GM21515 (cell line): ENCODE measurements at regions not wholly inside any gene's neighbourhood (a gene's known extent, or its start where the extent isn't known, plus 50 kb on each side); places are given as distances from the start of the nearest gene placed in this dataset.
"Not testable (repeated sequence)": the region's sequence is repeated elsewhere in the genome, so short reads cannot be mapped to it uniquely, and the experiment has no call there.

Experiments used
- ATAC-seq: cut with Tn5 transposase; IDR thresholded peaks from one replicate; pipeline ENCODE4 v1.9.1; 2021; ENCODE audit not compliant: unreplicated experiment

DNA sequence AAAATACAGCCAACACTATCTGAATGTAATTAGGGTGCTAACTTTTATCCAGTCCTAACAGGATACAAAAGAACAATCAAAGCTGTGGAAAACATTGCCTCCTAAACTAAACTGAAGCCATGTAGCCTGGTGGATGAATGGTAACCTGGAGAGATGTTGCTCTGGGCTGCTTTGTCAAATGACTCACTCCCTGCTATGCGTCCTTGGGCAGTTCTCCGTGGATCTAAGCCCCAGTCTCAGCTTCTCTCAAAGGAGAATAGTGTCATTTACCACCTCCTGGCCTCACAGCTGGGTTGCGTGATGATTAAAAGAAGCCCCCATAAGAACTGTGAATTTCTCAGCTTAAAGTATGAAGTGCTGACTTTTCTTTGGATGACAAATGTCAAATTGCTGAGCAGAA, 203.7 kb downstream of the ICOS start:
- ATAC-seq = no peak

DNA sequence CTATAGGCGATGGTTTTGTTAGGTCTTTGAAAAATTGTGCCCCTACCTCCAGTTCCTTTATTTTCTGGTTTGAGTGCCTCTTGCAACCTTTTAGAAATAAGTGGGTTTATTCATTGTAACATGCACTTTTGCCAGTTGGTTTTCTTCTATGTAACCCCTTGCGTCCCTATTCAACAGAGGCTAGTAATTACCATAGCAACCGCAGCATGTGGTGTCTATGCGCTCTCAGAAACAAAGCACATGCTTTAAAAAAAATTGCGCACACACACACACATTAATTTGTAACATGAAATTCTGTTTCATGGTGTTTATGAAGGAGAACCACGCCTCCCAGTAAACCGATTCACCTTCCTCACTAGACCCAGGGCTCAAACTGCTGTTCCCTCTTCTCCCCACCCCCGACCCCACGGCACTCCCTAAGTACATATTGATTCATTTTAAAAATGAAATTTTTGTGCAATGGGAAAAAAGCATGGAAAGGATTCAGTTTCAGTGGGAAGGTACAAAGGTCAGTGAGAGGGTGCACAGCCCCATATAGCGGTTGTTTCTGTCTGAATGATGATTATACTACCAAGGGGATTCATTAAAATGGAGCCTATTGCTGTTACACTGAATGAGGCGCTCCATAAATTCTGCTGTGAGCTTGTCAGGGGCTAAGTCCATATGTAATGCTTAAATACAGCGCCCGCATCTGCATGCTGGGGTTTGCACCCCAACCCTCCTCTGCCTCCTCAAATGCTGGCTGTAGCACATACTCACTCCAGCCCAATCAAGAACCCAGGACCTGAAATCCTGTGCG, 206.9 kb downstream of the ICOS start:
- no peak for ATAC-seq

DNA sequence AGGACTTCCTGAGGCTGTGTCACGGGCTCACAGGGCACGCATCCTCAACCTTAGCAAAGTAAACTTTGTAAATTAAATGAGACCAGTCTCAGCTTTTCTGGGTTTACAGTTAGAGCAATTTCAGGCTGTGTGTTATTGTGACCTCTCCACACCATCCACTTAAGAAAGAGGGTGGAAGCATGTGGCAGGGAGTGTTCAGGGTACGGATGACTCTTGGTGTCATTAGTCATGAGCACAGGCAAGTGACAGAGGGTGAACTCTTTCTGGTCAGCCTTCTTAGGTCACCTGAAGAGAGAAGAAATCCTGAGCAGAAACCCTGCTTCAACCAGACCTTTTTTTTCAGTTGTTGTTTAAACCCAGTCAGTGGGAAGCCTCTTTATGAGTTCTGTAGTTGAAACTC, 207.9 kb downstream of the ICOS start:
- no peak for ATAC-seq

DNA sequence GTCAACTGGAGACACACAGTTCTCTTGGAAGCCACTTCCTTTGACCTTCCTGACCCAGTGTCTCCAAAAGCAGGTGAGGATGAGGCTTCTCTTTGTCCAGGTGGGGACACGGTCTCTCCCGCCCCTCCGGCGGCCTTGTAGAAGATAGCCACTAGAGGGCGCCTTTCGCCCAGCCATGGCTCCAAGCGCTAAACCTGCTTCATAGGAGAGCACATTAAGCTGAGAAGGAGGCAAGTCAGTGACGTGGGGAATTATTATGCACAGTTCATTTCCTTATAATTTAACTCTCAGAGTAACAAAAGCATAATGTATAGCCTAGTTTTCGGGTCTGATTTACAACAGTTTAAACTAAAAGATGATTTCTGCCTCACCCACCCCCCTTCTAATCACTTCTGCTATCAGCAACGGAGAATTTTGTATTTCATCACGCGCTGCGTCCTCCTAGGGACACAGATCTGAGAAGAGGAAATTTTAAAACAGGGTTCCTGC, 208.7 kb downstream of the ICOS start:
- peak; percentile 99 for ATAC-seq

DNA sequence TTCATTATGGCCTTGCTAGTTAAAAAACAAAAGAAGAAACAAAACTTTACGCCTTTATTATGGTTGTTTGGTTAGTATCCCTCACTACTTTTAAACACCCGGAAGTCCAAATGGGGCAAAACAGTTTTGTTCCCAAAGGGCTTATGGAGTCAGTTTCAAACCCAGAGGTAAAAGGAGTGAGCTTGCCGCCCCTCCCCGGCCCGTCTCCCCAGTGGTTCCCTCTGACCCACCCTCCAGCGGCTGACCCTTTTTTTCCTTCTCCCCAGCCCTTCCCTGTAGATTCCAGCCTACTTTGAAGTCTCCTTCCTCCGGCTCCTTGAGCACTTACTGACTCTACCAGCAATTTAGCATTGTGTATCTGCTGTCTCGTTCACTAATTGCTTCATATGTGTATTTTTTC, 209.2 kb downstream of the ICOS start:
- no peak for ATAC-seq

DNA sequence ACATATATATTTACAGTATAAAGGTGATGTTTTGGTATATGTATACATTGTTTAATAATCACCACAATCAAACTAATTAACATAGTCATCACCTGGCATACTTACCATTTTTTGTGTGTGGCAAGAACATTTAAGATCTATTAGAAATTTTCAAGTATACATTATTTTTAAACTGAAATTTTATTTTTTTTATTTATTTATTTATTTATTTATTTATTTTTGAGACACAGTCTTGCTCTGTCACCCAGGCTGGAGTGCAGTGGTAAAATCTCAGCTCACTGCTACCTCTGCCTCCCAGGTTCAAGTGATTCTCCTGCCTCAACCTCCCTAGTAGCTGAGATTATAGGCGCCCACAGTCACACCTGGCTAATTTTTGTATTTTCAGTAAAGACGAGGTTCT, 210.5 kb downstream of the ICOS start:
- ATAC-seq = not testable (repeated sequence)

DNA sequence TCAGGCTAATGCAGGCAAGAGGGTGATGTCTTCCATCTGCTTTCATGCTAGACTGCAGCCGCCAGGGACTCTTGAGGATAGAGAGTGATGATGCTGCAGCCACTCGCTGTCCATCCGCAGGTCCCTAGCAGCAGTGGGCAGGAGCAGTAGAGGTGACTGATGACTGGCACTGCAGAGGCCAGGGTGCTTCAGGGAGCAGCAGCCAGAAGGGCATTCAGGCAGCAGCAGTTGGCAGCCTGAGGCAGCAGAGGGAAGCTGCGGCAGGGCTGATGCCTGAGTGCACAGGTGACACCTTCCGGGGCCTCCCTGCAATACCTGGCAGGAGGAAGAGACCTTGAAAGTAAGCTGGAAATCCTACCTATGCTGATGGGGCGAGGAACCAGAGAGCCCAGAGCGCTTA, 214.2 kb downstream of the ICOS start:
- no peak for ATAC-seq

DNA sequence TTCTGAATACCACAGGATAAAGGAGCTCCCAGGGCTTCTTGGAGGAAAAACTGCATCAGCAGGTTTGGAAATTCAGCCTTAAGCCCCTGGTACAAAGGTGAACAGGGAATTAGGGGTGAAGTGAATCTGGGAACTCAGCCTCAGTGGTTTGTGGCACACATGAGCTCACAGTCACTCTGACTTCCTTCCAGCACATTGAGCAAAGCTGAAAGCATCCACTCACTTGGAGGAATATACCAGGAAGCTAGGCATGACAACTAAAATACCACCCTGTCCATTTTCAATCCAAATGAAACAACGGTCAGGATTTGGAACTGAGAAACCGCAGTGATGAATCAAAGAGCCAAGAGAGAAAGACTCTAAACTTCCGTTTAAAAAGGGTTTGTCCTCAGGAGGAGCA, 216.1 kb downstream of the ICOS start:
- no peak for ATAC-seq

DNA sequence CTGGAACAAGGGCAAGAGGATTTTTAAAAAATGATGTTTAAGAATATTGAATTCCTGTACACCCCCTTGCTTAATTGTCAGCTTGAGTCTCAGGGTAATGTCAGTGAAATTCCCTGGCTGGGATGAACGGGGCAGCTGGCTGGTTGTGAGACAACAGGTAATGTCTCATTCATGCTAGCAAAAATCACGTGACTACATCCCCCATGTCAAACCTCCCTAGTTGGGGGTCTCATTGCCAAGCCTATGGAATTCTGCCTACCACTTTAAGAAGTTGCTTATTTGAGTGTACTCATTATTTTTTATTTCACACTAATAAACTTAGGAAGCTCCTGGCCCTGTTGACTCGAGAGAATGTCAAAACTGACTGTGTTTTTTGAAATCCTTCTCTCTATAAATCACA, 218.3 kb downstream of the ICOS start:
- no peak for ATAC-seq

DNA sequence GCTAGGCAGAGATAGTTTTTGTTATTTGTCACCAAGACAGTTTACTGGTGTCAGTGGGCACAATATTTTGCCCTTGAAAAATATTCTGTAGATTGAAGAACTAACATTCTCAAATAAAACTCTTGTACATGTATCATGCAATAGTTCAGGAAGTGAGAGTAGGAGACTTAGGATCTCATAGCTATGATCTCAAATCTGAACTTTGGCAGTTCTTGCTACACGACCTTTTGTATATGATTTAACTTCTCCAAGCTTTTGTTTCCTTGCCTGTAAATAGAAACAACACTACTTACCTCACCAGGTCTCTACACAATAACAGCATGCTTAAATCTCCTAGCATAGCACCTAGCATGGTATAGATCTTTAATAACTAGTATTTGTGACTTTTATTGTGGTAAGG, 219.9 kb downstream of the ICOS start:
- no peak for ATAC-seq

DNA sequence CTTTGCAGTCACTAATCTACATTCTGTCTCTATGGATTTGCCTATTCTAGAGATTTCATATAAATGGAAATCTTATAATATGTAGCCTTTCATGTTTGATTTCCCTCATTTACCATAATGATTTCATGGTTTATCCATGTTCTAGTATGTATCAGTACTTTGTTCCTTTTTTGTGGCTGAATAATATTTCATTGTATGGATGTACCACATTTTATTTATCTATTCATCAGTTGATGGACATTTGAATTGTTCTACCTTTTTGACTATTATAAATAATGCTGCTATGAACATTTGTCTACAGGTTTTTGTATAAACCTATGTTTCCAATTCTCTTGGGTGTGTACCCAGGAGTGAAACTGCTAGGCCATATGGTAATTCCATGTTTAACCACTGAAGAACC, 221.1 kb downstream of the ICOS start:
- ATAC-seq = no peak

DNA sequence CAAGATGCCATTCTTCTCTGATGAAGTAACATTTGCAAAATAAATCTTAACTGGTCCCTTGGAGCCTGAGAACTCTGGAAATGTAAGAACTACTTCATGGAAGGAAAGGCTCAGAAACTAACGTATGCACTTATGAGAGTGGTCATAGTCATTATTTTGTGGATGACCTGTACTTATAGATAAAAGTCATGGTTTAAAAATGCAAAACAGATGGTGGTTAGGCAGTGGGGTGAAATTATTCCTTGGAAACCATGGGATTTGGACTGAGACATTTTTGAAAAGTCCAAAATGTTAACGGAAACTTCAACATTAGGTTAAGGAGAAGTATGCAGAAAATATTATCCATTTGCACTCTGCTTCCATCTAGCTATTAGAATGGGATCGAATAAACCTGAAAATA, 223.0 kb downstream of the ICOS start:
- no peak for ATAC-seq

DNA sequence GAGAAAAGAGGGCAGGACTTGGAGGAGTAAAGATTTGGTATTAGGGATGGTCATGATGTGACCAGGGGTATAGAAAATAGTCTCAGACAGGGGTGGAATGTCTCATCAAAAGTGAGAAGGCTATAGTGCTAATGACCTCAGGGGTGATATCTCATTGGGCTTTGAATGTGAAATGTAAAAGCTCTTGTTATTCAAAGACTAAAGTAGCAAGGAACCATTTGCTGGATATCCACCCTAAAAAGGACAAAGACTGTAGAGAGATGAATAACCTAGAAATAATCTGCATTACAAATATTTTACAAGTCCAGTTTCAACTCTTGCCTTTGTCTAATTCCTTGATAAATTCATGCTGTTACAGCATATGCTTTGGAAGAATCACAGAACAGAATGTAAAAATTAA, 224.4 kb downstream of the ICOS start:
- no peak for ATAC-seq

DNA sequence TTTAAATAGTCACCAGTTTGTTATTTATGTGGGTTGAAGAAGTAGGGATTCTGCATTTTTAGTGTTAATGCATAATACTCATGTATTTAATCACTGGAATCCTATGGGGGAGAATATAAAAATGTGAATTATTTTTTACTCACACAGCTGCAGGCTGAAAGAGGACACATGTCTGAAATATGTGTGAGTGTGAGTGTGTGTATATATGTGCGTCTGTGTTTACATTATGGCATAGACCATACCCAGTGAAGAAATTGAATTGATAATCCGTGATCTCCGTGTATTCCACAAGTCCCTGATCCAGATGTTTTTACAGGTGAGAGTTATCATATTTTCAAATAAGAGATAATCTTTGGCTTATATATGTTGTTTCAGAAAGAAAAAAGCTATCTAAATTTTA, 225.3 kb downstream of the ICOS start:
- ATAC-seq = no peak

DNA sequence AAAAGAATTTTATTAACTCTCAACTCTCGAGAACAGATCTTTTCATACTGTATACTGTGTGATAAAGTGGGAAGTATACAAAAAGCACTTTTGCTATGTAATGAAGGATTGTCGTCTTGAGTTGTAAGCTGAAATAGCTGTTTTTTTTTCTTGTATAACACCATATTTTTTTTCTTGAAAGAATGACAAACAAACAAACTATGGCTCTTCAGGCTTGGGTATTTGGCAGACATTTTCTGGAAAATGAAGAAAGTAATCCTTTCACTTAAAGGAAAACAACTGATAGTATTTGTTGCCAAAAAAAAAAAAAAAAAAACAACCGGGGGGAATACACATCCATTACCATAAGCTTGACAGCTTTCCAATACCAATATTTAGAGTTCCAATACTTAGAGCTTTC, 230.4 kb downstream of the ICOS start:
- no peak for ATAC-seq

DNA sequence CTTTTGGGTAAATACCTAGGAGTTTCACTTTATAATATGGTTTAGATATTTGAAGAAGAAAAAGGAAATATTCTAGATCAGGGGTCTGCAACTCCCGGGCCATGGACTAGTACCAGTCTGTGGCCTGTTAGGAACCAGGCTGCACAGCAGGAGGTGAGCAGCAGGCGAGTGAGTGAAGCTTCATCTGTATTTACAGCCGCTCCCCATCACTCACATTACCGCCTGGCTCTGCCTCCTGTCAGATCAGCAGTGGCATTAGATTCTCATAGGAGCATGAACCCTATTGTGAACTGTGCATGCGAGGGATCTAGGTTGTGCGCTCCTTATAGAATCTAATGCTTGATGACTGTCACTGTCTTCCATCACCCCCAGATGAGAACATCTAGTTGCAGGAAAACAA, 231.1 kb downstream of the ICOS start:
- ATAC-seq = not testable (repeated sequence)

DNA sequence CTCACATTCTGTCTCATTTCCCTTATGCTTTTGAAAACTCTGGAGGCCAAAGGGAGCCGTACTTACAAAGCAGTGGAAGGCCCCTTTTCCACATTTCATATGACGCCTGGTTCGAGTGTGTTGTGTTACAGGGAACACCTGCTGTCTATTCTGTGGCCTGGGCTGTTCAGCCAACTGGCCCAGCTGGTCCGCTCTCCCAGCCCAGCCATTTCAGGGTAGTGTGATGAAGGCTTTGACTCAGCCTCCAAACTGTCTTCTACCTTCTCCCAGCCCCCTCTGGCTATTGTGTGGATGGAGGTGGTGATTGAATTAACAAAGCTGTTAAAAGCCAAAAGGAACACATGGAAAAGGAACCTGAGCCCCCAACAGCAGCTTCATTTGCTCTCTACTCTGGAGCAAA, 233.8 kb downstream of the ICOS start:
- no peak for ATAC-seq

DNA sequence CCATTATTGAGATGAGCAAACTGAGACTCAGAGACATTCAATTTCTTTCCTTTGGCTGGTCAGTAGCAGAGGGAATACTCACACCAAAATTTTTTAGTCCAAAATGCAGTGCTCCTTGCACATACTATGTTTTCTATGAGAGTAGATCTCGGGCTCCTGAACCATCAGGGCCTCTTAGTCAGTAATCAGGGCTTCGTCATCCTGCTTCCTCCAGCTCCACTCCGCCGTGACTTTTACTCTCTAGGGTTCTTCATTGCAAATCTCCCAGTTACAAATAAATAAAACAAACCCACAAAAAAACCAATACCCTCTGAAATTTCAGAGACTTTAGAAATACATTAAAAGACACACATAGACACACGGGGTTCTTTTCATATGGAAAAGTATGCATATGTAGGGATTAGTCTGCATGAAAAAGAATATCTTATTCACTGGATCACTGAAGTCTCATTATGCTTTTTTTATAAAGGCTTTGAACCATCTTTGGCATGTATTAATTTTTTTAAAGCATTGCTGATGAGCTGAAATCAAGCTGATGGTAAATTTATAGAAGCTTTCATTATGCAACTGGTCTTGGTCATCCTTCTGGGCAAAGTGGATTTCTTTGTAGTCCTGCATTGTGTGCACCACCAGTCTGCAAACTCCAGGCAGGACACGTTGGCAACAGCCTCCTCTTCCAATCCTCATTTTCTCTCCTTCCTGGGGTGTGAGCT, 235.0 kb downstream of the ICOS start:
- no peak for ATAC-seq

DNA sequence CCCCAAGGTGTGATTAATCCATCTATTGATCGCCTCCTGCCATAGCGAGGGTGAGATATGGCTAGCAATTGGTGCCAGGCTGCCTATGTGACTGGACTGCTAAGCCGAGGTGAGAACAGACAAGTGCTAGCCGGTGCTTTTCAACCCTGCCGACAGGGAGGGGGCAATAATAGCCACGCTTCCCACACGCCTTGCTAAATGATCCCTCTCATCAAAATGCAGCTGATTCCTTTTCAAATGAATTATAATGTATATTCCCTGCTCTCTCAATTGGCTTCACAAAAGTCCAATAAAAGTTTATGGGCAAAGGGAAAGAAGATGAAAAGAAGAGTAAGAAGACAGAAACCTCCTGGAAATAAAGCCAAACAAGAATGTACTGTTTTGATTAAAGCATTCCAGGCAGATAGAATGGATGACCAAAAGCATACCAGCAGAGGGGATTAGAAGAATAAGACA, 235.6 kb downstream of the ICOS start:
- no peak for ATAC-seq

DNA sequence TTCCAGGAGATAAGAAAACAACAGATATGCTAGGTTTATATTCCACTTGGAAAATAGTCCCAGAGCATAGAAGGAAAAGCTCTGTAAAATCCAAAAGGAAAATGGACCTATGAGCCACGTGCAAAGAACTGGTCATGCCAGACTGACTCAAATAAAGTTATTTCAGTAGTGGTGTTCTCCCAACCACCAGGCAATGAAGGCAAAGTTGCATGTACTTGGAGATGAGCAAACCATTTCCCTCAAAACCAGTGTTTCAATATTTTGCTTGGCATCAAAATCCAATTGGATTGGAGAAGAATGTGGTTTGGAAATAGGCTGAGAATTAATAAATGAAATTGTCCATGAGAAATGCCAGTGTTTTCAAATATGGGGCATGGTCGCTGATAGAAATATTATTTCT, 237.5 kb downstream of the ICOS start:
- no peak for ATAC-seq

DNA sequence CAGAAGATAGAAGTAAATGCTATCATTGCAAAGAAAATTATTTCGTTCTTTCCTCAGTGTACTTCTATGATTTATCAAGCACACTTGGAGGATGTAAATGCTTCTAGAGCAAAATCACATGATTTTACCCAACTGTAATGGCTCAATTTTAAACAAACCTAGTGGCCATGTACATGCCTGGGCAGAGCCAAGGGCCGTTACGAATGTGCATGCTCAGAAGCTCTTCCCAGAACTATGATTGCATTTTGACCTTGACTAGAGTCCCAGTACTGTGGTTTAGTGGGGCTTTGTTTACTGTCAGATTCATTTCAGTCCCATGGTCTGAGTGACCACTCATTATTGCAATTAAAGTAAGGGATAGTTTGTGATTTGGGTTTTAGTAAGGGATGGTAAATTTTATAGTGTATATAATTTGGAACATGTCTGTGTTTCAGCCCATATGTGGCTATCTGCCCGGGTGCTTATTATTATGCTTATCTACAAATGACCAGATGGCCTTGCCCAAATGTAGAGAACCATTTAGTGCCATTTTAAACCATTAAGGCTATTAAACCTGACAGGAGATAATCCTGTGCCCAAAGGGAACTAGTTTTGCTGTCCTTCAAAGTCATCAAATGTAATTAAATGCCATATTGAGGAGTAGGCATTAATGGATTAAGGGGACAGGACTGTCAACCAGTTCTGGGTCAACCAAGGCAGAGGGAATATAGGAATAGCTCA, 239.1 kb downstream of the ICOS start:
- no peak for ATAC-seq

DNA sequence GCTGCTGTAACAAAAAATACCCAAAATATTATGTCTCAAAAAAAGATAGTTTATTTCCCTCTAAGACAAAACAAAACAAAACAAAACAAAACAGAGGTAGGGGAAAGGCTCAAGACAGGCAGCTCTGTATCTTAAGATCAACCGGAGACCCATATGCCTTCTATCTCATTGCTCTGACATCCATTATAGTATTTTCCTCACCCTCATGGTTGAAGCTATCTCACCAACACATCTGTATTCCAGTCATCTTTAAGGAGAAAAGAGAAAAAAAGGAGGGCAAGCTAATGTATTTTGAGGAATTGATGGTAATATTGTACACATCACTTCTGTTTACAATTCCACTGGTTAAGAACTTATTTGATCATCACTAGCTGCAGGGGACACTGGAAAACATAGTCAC, 239.7 kb downstream of the ICOS start:
- ATAC-seq = no peak
